SK-N-MC (cell line): ENCODE measurements at regions not wholly inside any gene's neighbourhood (a gene's known extent, or its start where the extent isn't known, plus 50 kb on each side); places are given as distances from the start of the nearest gene placed in this dataset.

Experiments
- EZH2 ChIP-seq: fragments of 200-600 bp; sonication (generic); IDR thresholded peaks from one replicate; pipeline ENCODE4 v1.6.1; 2017; ENCODE audit warnings: antibody characterized with exemption
- POLR2AphosphoS5 ChIP-seq: IDR thresholded peaks from 2 replicates; pipeline ENCODE4 v1.6.1; 2012; ENCODE audit warnings: mild to moderate bottlenecking, low read depth, low read length, borderline replicate concordance

DNA sequence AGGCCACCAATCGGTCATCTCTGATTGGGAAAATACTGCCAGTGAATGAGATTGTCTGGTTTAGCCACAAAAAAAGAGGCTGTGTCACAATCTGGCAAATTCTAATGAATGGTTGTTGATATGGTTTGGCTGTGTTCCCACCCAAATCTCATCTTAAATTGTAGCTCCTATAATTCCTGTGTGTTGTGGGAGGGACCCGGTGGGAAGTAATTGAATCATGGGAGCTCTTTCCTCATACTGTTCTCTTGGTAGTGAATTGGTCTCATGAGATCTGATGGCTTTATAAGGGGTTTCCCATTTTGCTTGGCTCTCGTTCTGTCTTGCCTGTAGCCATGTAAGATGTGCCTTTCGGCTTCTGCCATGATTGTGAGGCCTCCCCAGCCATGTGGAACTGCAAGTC lies 838.3 kb downstream of the SLC4A3 start:
- TF ChIP-seq POLR2AphosphoS5 (no peak), EZH2 (no peak)
